Left ventricle myocardium inferior (tissue), 1 donor: ENCODE measurements at regions not wholly inside any gene's neighbourhood (a gene's known extent, or its start where the extent isn't known, plus 50 kb on each side); places are given as distances from the start of the nearest gene placed in this dataset.
A peak's percentile ranks its signal among the peaks of the same experiment; 100 is the strongest.

Experiments used
- DNase-seq: peaks from one replicate; pipeline ENCODE4 v3.0.0-alpha.2; 2020
- H3K27ac ChIP-seq: fragments of 200-600 bp; replicated peaks from 2 replicates; pipeline ENCODE4 v1.8.0; 2021
- H3K27me3 ChIP-seq: fragments of 200-600 bp; 2 replicates; pipeline ENCODE4 v1.8.0; 2021; ENCODE audit warnings: low read depth
- H3K36me3 ChIP-seq: fragments of 200-600 bp; 2 replicates; pipeline ENCODE4 v1.8.0; 2021
- H3K4me1 ChIP-seq: fragments of 200-600 bp; 2 replicates; pipeline ENCODE4 v1.8.0; 2021
- H3K4me3 ChIP-seq: fragments of 200-600 bp; 2 replicates; pipeline ENCODE4 v1.8.0; 2021; ENCODE audit warnings: mild to moderate bottlenecking, moderate library complexity
- H3K9me3 ChIP-seq: fragments of 200-600 bp; replicated peaks from 2 replicates; pipeline ENCODE4 v1.8.0; 2021
- CTCF ChIP-seq: fragments of 200-600 bp; IDR thresholded peaks from 2 replicates; pipeline ENCODE4 v1.8.0; 2021; ENCODE audit warnings: antibody characterized with exemption, mild to moderate bottlenecking, borderline replicate concordance
- intact Hi-C: fragments of 100-400 bp; cut with micrococcal nuclease; formaldehyde crosslinking; loops from one replicate; pipeline ENCODE4 v1.11.0; 2022
- donor health status: DM: no; HTN: yes; CAD: no; lungs with severe emphysema.

- Histone ChIP-seq H3K36me3 (no peaks in the 10 kb centered on the region), H3K4me1 (no peaks in the 10 kb centered on the region), H3K4me3 (no peak overlapping the region), H3K27me3 (peaks cover 23% of the 10 kb centered on the region), H3K27ac (no peak overlapping the region), H3K9me3 (no peaks in the 10 kb centered on the region)
- no peak for DNase-seq
- intact Hi-C loops = no loop called here
- no peak for TF ChIP-seq CTCF
Measured at GRCh38 chr2:21363364-21363763, 239.6 kb downstream of the TDRD15 start.

- no peak for DNase-seq
- H3K27ac ChIP-seq = no peak overlapping the region
- H3K27me3 ChIP-seq = peaks cover 12% of the 10 kb centered on the region
- H3K4me1 ChIP-seq = no peaks in the 10 kb centered on the region
- H3K36me3 ChIP-seq = no peaks in the 10 kb centered on the region
- intact Hi-C loops = no loop called here
- H3K9me3 ChIP-seq = no peaks in the 10 kb centered on the region
- no peak for TF ChIP-seq CTCF
- H3K4me3 ChIP-seq = no peak overlapping the region
Measured at GRCh38 chr2:21367421-21367820, 243.7 kb downstream of the TDRD15 start.

GRCh38 chr2:21369787-21370186, 246.0 kb downstream of the TDRD15 start:
- no peaks in the 10 kb centered on the region for H3K9me3 ChIP-seq
- TF ChIP-seq CTCF = no peak
- no peak overlapping the region for H3K27ac ChIP-seq
- intact Hi-C loops = no loop called here
- H3K27me3 ChIP-seq = peaks cover 14% of the 10 kb centered on the region
- DNase-seq = no peak
- H3K4me1 ChIP-seq = no peaks in the 10 kb centered on the region
- H3K4me3 ChIP-seq = no peak overlapping the region
- H3K36me3 ChIP-seq = no peaks in the 10 kb centered on the region

- no peak for TF ChIP-seq CTCF
- H3K27me3 ChIP-seq = peaks cover 14% of the 10 kb centered on the region
- no peaks in the 10 kb centered on the region for H3K9me3 ChIP-seq
- no peak overlapping the region for H3K27ac ChIP-seq
- intact Hi-C loops = no loop called here
- DNase-seq = no peak
- H3K36me3 ChIP-seq = no peaks in the 10 kb centered on the region
- no peaks in the 10 kb centered on the region for H3K4me1 ChIP-seq
- H3K4me3 ChIP-seq = no peak overlapping the region
Measured at GRCh38 chr2:21371499-21372003, 247.8 kb downstream of the TDRD15 start.

- TF ChIP-seq CTCF = peak; percentile 39
- no peak for DNase-seq
- intact Hi-C loops = no loop called here
- no peaks in the 10 kb centered on the region for H3K9me3 ChIP-seq
- no peak overlapping the region for H3K4me3 ChIP-seq
- H3K4me1 ChIP-seq = no peaks in the 10 kb centered on the region
- no peak overlapping the region for H3K27ac ChIP-seq
- no peaks in the 10 kb centered on the region for H3K36me3 ChIP-seq
- H3K27me3 ChIP-seq = peaks cover 22% of the 10 kb centered on the region
Measured at GRCh38 chr2:21372654-21373053, 248.9 kb downstream of the TDRD15 start.

GRCh38 chr2:21376864-21377263, 253.1 kb downstream of the TDRD15 start:
- H3K4me1 ChIP-seq = no peaks in the 10 kb centered on the region
- H3K4me3 ChIP-seq = no peak overlapping the region
- DNase-seq = no peak
- peaks cover 26% of the 10 kb centered on the region for H3K27me3 ChIP-seq
- intact Hi-C loops = no loop called here
- H3K27ac ChIP-seq = no peak overlapping the region
- H3K9me3 ChIP-seq = no peaks in the 10 kb centered on the region
- TF ChIP-seq CTCF = no peak
- H3K36me3 ChIP-seq = no peaks in the 10 kb centered on the region
